CD14-positive monocyte (primary cell): ENCODE measurements at regions not wholly inside any gene's neighbourhood (a gene's known extent, or its start where the extent isn't known, plus 50 kb on each side); places are given as distances from the start of the nearest gene placed in this dataset.

Experiments
- DNase-seq, 3 donors: peaks; one replicate each; pipeline ENCODE4 v3.0.0-alpha.2; 2011 to 2022
- H2AFZ ChIP-seq: 2 replicates; pipeline ENCODE4 v1.6.0; 2012; ENCODE audit warnings: mild to moderate bottlenecking, low read depth, low read length, inconsistent platforms; ENCODE audit not compliant: insufficient read depth, poor library complexity, severe bottlenecking
- H3K27ac ChIP-seq, 2 donors: 1 replicate in 1 of 2; 2 replicates in 1 of 2; pipeline ENCODE4 v1.5.1; 2012 to 2013; ENCODE audit warnings: low read length in 2 of 2, control low read depth in 1 of 2, inconsistent platforms in 1 of 2, low read depth in 1 of 2, mild to moderate bottlenecking in 1 of 2
- H3K27me3 ChIP-seq, 2 donors: one replicate each; pipeline versions ENCODE4 v1.6.0 to v1.6.1; 2011 to 2013; ENCODE audit warnings: low read length in 2 of 2; ENCODE audit not compliant: control insufficient read depth in 2 of 2, insufficient read depth in 2 of 2
- H3K36me3 ChIP-seq, 2 donors: replicated peaks in 1 of 2; 1 replicate in 1 of 2; 2 replicates in 1 of 2; pipeline versions ENCODE4 v1.5.1 to v1.6.1; 2012 to 2013; ENCODE audit warnings: low read length in 2 of 2, control low read depth in 1 of 2, inconsistent platforms in 1 of 2, mild to moderate bottlenecking in 1 of 2; ENCODE audit not compliant: insufficient read depth in 2 of 2, control insufficient read depth in 1 of 2
- H3K4me1 ChIP-seq, 2 donors: 1 replicate in 1 of 2; 2 replicates in 1 of 2; pipeline versions ENCODE4 v1.5.1 to v1.6.1; 2012 to 2013; ENCODE audit warnings: low read length in 2 of 2, control low read depth in 1 of 2, inconsistent platforms in 1 of 2, mild to moderate bottlenecking in 1 of 2, moderate library complexity in 1 of 2; ENCODE audit not compliant: insufficient read depth in 2 of 2, control insufficient read depth in 1 of 2
- H3K4me2 ChIP-seq: replicated peaks from 2 replicates; pipeline ENCODE3; 2012; ENCODE audit warnings: low read length, moderate library complexity, mild to moderate bottlenecking; ENCODE audit not compliant: poor library complexity, severe bottlenecking; ENCODE audit errors: extremely low read depth
- H3K4me3 ChIP-seq, 3 experiments: fragments of 200-600 bp in 1 of 3; sonication (generic) in 1 of 3; replicated peaks in 1 of 3; 1 replicate in 2 of 3; 2 replicates in 1 of 3; pipeline ENCODE4 v1.5.1; 2011 to 2013; ENCODE audit warnings: low read length in 3 of 3, mild to moderate bottlenecking in 3 of 3, control low read depth in 2 of 3, low read depth in 2 of 3, inconsistent platforms in 1 of 3, moderate library complexity in 1 of 3
- H3K79me2 ChIP-seq: 2 replicates; pipeline ENCODE4 v1.6.0; 2012; ENCODE audit warnings: mild to moderate bottlenecking, control low read depth, inconsistent platforms, low read length, moderate library complexity; ENCODE audit not compliant: insufficient read depth
- H3K9ac ChIP-seq: 2 replicates; pipeline ENCODE4 v1.6.0; 2017; ENCODE audit warnings: low read length, mild to moderate bottlenecking; ENCODE audit not compliant: insufficient read depth, poor library complexity, severe bottlenecking
- H3K9me3 ChIP-seq, 2 donors: replicated peaks in 1 of 2; 1 replicate in 1 of 2; 2 replicates in 1 of 2; pipeline versions ENCODE4 v1.5.1 to v1.6.1; 2012 to 2013; ENCODE audit warnings: low read length in 2 of 2, control low read depth in 1 of 2; ENCODE audit not compliant: control insufficient read depth in 1 of 2, insufficient read depth in 1 of 2
- H4K20me1 ChIP-seq: 2 replicates; pipeline ENCODE4 v1.6.0; 2012; ENCODE audit warnings: mild to moderate bottlenecking, low read length, control low read depth, moderate library complexity; ENCODE audit not compliant: insufficient read depth
- H3K27ac Mint-ChIP-seq, 7 donors: one replicate each; pipeline ENCODE4 v1.8.0; 2020; ENCODE audit warnings: mild to moderate bottlenecking in 7 of 7, mixed read lengths in 7 of 7, moderate library complexity in 6 of 7, inconsistent platforms in 2 of 7
- H3K27me3 Mint-ChIP-seq, 3 donors: one replicate each; pipeline ENCODE4 v1.8.0; 2021 to 2022; ENCODE audit warnings: low read depth in 3 of 3, mild to moderate bottlenecking in 3 of 3, mixed read lengths in 3 of 3, moderate library complexity in 3 of 3, inconsistent platforms in 1 of 3
- H3K36me3 Mint-ChIP-seq, 2 donors: one replicate each; pipeline ENCODE4 v1.8.0; 2020; ENCODE audit warnings: mixed read lengths in 2 of 2, inconsistent platforms in 1 of 2, mild to moderate bottlenecking in 1 of 2
- H3K4me1 Mint-ChIP-seq: one replicate; pipeline ENCODE4 v1.8.0; 2020; ENCODE audit warnings: mild to moderate bottlenecking, mixed read lengths
- H3K4me3 Mint-ChIP-seq, 2 donors: one replicate each; pipeline ENCODE4 v1.8.0; 2020; ENCODE audit warnings: mild to moderate bottlenecking in 2 of 2, mixed read lengths in 2 of 2, moderate library complexity in 1 of 2
- H3K9me3 Mint-ChIP-seq, 7 donors: one replicate each; pipeline ENCODE4 v1.8.0; 2020 to 2022; ENCODE audit warnings: mixed read lengths in 7 of 7, mild to moderate bottlenecking in 6 of 7, moderate library complexity in 6 of 7, inconsistent platforms in 2 of 7
- WGBS: methylation state at CpG from one replicate; pipeline ENCODE4 v1.1.5; 2013; ENCODE audit warnings: missing lambda C conversion rate; ENCODE audit not compliant: insufficient coverage; 5-methylcytosine and 5-hydroxymethylcytosine counted together
- intact Hi-C, 2 donors: fragments of 100-400 bp; cut with micrococcal nuclease; formaldehyde crosslinking; loops; one replicate each; pipeline versions ENCODE4 v1.15.0 to v1.15.1; 2023
- TF ChIP-seq, protein P1 (sequence below): fragments of 200-600 bp; IDR thresholded peaks from one replicate; pipeline ENCODE4 v1.8.0; 2022; ENCODE audit warnings: antibody characterized with exemption, mild to moderate bottlenecking

DNA sequence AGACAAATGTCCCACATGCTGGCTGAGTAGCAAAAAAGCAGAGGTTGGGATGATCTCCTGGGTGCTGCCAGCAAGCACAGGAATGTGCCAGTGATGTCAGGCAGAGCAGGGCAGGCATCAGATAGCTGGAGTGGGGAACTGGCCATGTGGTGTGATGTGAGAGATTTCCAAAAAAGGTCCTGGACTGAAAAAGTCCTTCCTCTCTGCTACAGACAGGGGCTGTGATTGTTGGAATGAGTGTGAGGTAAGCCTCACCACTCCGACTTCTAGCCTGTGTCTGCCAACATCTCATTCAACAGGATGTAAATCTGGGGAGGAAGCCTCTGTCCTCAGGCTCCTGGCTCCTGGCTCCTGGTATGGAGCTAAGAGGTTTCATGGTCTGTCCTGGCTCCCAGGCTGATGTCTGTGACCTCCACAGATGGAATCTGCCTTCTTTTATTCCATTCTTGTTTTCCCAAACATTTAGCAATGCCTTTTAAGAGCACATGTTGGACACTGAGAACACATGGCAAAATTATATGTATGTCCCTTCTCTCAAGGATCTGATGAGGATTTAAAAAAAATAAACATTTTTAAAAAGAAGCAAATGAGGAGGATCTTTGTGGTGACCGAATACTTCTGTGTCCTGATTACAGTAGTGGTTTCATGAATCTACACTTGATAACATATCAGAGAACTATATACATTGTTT lies 50.1 kb upstream of the STK38L start:
- Histone ChIP-seq H3K27ac (no peak overlapping the region), H3K4me2 (no peak overlapping the region), H3K9ac (no peak overlapping the region), H3K9me3 (no peaks in the 10 kb centered on the region), H3K4me3 (no peak overlapping the region), H2AFZ (no peak overlapping the region), H4K20me1 (no peaks in the 10 kb centered on the region), H3K79me2 (no peaks in the 10 kb centered on the region), H3K4me1 (peaks cover 0 to 3% of the 10 kb centered on the region in 2 donors), H3K27me3 (no peaks in the 10 kb centered on the region), H3K36me3 (no peaks in the 10 kb centered on the region)
- no peaks in the 10 kb centered on the region for H3K9me3 Mint-ChIP-seq
- H3K4me1 Mint-ChIP-seq, result peaks cover 9% of the 10 kb centered on the region
- TF ChIP-seq, protein P1, sequence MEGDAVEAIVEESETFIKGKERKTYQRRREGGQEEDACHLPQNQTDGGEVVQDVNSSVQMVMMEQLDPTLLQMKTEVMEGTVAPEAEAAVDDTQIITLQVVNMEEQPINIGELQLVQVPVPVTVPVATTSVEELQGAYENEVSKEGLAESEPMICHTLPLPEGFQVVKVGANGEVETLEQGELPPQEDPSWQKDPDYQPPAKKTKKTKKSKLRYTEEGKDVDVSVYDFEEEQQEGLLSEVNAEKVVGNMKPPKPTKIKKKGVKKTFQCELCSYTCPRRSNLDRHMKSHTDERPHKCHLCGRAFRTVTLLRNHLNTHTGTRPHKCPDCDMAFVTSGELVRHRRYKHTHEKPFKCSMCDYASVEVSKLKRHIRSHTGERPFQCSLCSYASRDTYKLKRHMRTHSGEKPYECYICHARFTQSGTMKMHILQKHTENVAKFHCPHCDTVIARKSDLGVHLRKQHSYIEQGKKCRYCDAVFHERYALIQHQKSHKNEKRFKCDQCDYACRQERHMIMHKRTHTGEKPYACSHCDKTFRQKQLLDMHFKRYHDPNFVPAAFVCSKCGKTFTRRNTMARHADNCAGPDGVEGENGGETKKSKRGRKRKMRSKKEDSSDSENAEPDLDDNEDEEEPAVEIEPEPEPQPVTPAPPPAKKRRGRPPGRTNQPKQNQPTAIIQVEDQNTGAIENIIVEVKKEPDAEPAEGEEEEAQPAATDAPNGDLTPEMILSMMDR, result no peak
- H3K27me3 Mint-ChIP-seq, result peaks cover 0 to 4% (median 1%) of the 10 kb centered on the region in 3 donors
- WGBS, result no CpG with 5 or more reads among the region's 2 CpGs
- H3K36me3 Mint-ChIP-seq, result no peaks in the 10 kb centered on the region
- peak overlapping the region in 1 of 7 donors; percentile 7 for H3K27ac Mint-ChIP-seq
- no peak for DNase-seq
- intact Hi-C loops, result no loop called here
- H3K4me3 Mint-ChIP-seq, result no peak overlapping the region
